Mammary epithelial cell (primary cell): ENCODE measurements at regions not wholly inside any gene's neighbourhood (a gene's known extent, or its start where the extent isn't known, plus 50 kb on each side); places are given as distances from the start of the nearest gene placed in this dataset.

Experiments used
- CTCF ChIP-seq, 2 donors: IDR thresholded peaks in 1 of 2; conservative IDR thresholded peaks in 1 of 2; 2 replicates each; pipeline ENCODE4 v1.5.1; 2011 to 2012; ENCODE audit warnings: inconsistent platforms in 2 of 2, low read length in 2 of 2, mild to moderate bottlenecking in 2 of 2, control low read depth in 1 of 2, low read depth in 1 of 2; ENCODE audit not compliant: insufficient read depth in 1 of 2; ENCODE audit errors: extremely low read depth in 1 of 2
- EZH2 ChIP-seq: IDR thresholded peaks from 2 replicates; pipeline ENCODE4 v1.6.1; 2012; ENCODE audit warnings: low read length, inconsistent platforms, borderline replicate concordance

DNA sequence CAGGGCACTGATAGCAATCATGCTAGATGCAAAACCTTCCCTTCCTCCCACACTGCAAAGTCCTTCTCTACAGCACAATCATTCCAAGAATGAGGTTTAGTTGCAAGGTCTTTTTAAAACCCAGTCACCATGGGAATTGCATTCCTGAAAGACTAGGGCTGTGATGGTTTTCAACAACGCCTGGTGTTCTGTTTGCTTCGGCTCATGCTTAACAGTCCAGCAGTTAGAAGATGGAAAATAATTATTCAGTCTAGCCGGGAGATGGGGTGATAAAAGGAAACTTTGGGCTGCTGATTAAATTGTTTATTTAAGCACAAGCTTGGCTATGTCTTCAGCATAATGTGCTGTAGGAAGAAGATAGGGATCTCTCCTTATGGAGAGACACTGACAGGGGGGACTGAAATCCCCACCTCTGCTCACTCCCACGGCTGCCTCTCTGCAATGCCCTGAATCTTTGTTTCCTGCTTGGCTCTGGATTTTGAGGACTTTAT is 211.4 kb downstream of the MID1IP1 start:
- TF ChIP-seq CTCF (conservative IDR thresholded peaks at IDR 0.05 in 1 of 2, IDR thresholded peaks at IDR 0.05 in 1 of 2; ENCODE audit: extremely low read depth in 1 of 2, insufficient read depth in 1 of 2, low read depth in 1 of 2, low read length in 2 of 2) (no peak), EZH2 (no peak)
